GM10248 (cell line): ENCODE measurements at regions not wholly inside any gene's neighbourhood (a gene's known extent, or its start where the extent isn't known, plus 50 kb on each side); places are given as distances from the start of the nearest gene placed in this dataset.

Source experiments
- CTCF ChIA-PET: fragments of 300-600 bp; sonication (Branson Sonifier 250); formaldehyde crosslinking; extraction: SDS; loops from one replicate; lab custom pipeline; 2021; ENCODE audit warnings: antibody characterized with exemption; lab: Yijun Ruan, JAX
- POLR2A ChIA-PET: fragments of 350-650 bp; sonication (Branson Sonifier 250); formaldehyde crosslinking; extraction: SDS; loops from one replicate; lab custom pipeline; 2020; ENCODE audit warnings: antibody characterized with exemption; lab: Yijun Ruan, JAX
- DNase-seq: peaks from one replicate; pipeline ENCODE4 v3.0.0; 2012; ENCODE audit errors: extremely low spot score
- CTCF ChIP-seq: IDR thresholded peaks from 2 replicates; pipeline ENCODE4 v1.5.1; 2012; ENCODE audit warnings: mild to moderate bottlenecking, low read depth; ENCODE audit errors: extremely low read depth, missing control alignments, control extremely low read depth

- ChIA-PET CTCF (no interaction called here), POLR2A (no interaction called here)
- no peak for TF ChIP-seq CTCF
- no peak for DNase-seq
Measured at GRCh38 chr6:90916968-90917367, 330.1 kb upstream of the MAP3K7 start.

GRCh38 chr6:90915224-90915915, 328.5 kb upstream of the MAP3K7 start:
- no peak for TF ChIP-seq CTCF
- POLR2A ChIA-PET: no interaction called here
- no peak for DNase-seq
- CTCF ChIA-PET: interaction anchor here (1.2 kb wide), 1 partner anchor 10 kb away, joined by 3 read pairs; no protein-coding TSS in a partner anchor

- ChIA-PET POLR2A (no interaction called here), CTCF (interaction anchor here (1.3 kb wide), 1 partner anchor 11 kb away, joined by 3 read pairs; no protein-coding TSS in a partner anchor)
- no peak for TF ChIP-seq CTCF
- no peak for DNase-seq
Measured at GRCh38 chr6:90914312-90914711, 327.4 kb upstream of the MAP3K7 start.

GRCh38 chr6:90913266-90913960, 326.5 kb upstream of the MAP3K7 start:
- CTCF ChIA-PET: interaction anchor here (1.3 to 1.4 kb wide), 2 partner anchors 11 to 27 kb away, joined by 3 to 5 read pairs; no protein-coding TSS in a partner anchor
- TF ChIP-seq CTCF: no peak
- DNase-seq: no peak
- POLR2A ChIA-PET: no interaction called here

GRCh38 chr6:90911642-90912041, 324.8 kb upstream of the MAP3K7 start:
- ChIA-PET POLR2A (no interaction called here), CTCF (interaction anchor here (0.7 to 1.3 kb wide), 3 partner anchors 11 to 30 kb away, joined by 3 read pairs; no protein-coding TSS in a partner anchor)
- TF ChIP-seq CTCF: no peak
- no peak for DNase-seq

GRCh38 chr6:90910893-90911292, 324.0 kb upstream of the MAP3K7 start:
- TF ChIP-seq CTCF: no peak
- ChIA-PET POLR2A (no interaction called here), CTCF (interaction anchor here (1.3 kb wide), 1 partner anchor 10 kb away, joined by 3 read pairs; no protein-coding TSS in a partner anchor)
- no peak for DNase-seq
